ENCODE measurements at regions not wholly inside any gene's neighbourhood (a gene's known extent, or its start where the extent isn't known, plus 50 kb on each side); places are given as distances from the start of the nearest gene placed in this dataset.

GRCh38 chr3:194072097-194072428, 63.9 kb upstream of the HES1 start (continued):
- TF ChIP-seq YY1 (IDR thresholded peaks at IDR 0.05) (peak; percentile 79), RXRA (IDR thresholded peaks at IDR 0.05) (peak in 1 of 2 donors; percentile 46), SP1 (IDR thresholded peaks at IDR 0.05) (peak; percentile 25)

GRCh38 chr3:194072691-194073279, 63.2 kb upstream of the HES1 start:
- peak; percentile 41 to 56 for TF ChIP-seq HNF4A (conservative IDR thresholded peaks at IDR 0.05)
- no peak for TF ChIP-seq GABPA (IDR thresholded peaks at IDR 0.05 in 1 of 2, conservative IDR thresholded peaks at IDR 0.05 in 1 of 2)
- no peak for TF ChIP-seq JUND (IDR thresholded peaks at IDR 0.05)
- TF ChIP-seq CTCF (IDR thresholded peaks at IDR 0.05; ENCODE audit: low read depth, low read length, missing input control), result no peak
- TF ChIP-seq ZBTB33 (IDR thresholded peaks at IDR 0.05), result no peak
- TF ChIP-seq ATF3 (IDR thresholded peaks at IDR 0.05), result no peak
- TF ChIP-seq NR2F2 (IDR thresholded peaks at IDR 0.05), result peak; percentile 20
- peak; percentile 32 to 68 for TF ChIP-seq RXRA (IDR thresholded peaks at IDR 0.05)
- peak; percentile 28 for TF ChIP-seq FOXA2 (IDR thresholded peaks at IDR 0.05)
- no peak for TF ChIP-seq HNF4G (IDR thresholded peaks at IDR 0.05)
- no peak for TF ChIP-seq EGR1 (IDR thresholded peaks at IDR 0.05; ENCODE audit: low read depth in 2 of 2)
- TF ChIP-seq SP1 (IDR thresholded peaks at IDR 0.05), result peak; percentile 27
- TF ChIP-seq RAD21 (IDR thresholded peaks at IDR 0.05), result peak in 1 of 2 donors; percentile 3

GRCh38 chr3:194073926-194074325, 62.0 kb upstream of the HES1 start:
- H3K9me3 ChIP-seq (ENCODE audit: control insufficient read depth in 4 of 4, low read length in 3 of 4), result no peaks in the 10 kb centered on the region
- no peak for DNase-seq (ENCODE audit: low spot score)
- WGBS, result 97% methylated on average over 1 of the region's 1 CpG
- H3K36me3 ChIP-seq (ENCODE audit: control insufficient read depth in 4 of 4, insufficient read depth in 3 of 4, low read depth in 1 of 4, low read length in 3 of 4), result no peaks in the 10 kb centered on the region
- no peaks in the 10 kb centered on the region for H3K27me3 ChIP-seq (ENCODE audit: control insufficient read depth in 4 of 4, insufficient read depth in 4 of 4, low read length in 3 of 4)
- no peak overlapping the region for H3K4me3 ChIP-seq (ENCODE audit: low read depth in 1 of 3, low read length in 3 of 3)
- peaks cover 16 to 51% (median 31%) of the 10 kb centered on the region in 4 donors for H3K4me1 ChIP-seq (ENCODE audit: control insufficient read depth in 4 of 4, insufficient read depth in 4 of 4, low read length in 3 of 4)
- TF ChIP-seq JUND (IDR thresholded peaks at IDR 0.05), result no peak
- TF ChIP-seq RXRA (IDR thresholded peaks at IDR 0.05), result no peak
- no peak for TF ChIP-seq TAF1 (conservative IDR thresholded peaks at IDR 0.05)
- no peak for TF ChIP-seq FOXA2 (IDR thresholded peaks at IDR 0.05)
- no peak for TF ChIP-seq RAD21 (IDR thresholded peaks at IDR 0.05)
- TF ChIP-seq YY1 (IDR thresholded peaks at IDR 0.05), result no peak
- no peak overlapping the region for H3K27ac ChIP-seq (ENCODE audit: low read depth in 1 of 2, low read length in 2 of 2)
- H3K9ac ChIP-seq (ENCODE audit: low read depth in 1 of 2, low read length in 2 of 2), result no peak overlapping the region

More at GRCh38 chr3:194072691-194073279, 63.2 kb upstream of the HES1 start:
- H3K9me3 ChIP-seq (ENCODE audit: control insufficient read depth in 4 of 4, low read length in 3 of 4), result no peaks in the 10 kb centered on the region
- DNase-seq (ENCODE audit: low spot score), result no peak
- 68% methylated on average over 4 of the region's 4 CpGs for WGBS
- no peaks in the 10 kb centered on the region for H3K36me3 ChIP-seq (ENCODE audit: control insufficient read depth in 4 of 4, insufficient read depth in 3 of 4, low read depth in 1 of 4, low read length in 3 of 4)
- H3K4me3 ChIP-seq (ENCODE audit: low read depth in 1 of 3, low read length in 3 of 3), result no peak overlapping the region
- H3K27me3 ChIP-seq (ENCODE audit: control insufficient read depth in 4 of 4, insufficient read depth in 4 of 4, low read length in 3 of 4), result no peaks in the 10 kb centered on the region
- no peak overlapping the region for H3K9ac ChIP-seq (ENCODE audit: low read depth in 1 of 2, low read length in 2 of 2)
- H3K4me1 ChIP-seq (ENCODE audit: control insufficient read depth in 4 of 4, insufficient read depth in 4 of 4, low read length in 3 of 4), result peaks cover 16 to 51% (median 31%) of the 10 kb centered on the region in 4 donors
- peak overlapping the region; percentile 92 to 99 for H3K27ac ChIP-seq (ENCODE audit: low read depth in 1 of 2, low read length in 2 of 2)

All from liver (tissue), 8 donors.